HEK293 (cell line): ENCODE measurements at regions not wholly inside any gene's neighbourhood (a gene's known extent, or its start where the extent isn't known, plus 50 kb on each side); places are given as distances from the start of the nearest gene placed in this dataset.

Source experiments
- CTCF ChIA-PET: fragments of 350-600 bp; formaldehyde crosslinking; extraction: SDS; loops from one replicate; lab custom pipeline; 2021; ENCODE audit warnings: antibody characterized with exemption; lab: Yijun Ruan, JAX
- POLR2A ChIA-PET: fragments of 300-600 bp; formaldehyde crosslinking; extraction: SDS; loops from one replicate; lab custom pipeline; 2020; ENCODE audit warnings: antibody characterized with exemption, inconsistent platforms; lab: Yijun Ruan, JAX
- H3K27ac ChIP-seq: fragments of 200-500 bp; sonication (Bioruptor generic); 2 replicates; pipeline ENCODE4 v1.5.1; 2014; ENCODE audit warnings: low read depth, low read length, control low read depth, inconsistent platforms; ENCODE audit errors: extremely low read depth
- H3K36me3 ChIP-seq, 2 experiments: fragments of 200-500 bp in 1 of 2; sonication (Bioruptor generic) in 1 of 2; 1 replicate in 1 of 2; 2 replicates in 1 of 2; pipeline ENCODE4 v1.5.1; 2014 to 2017; ENCODE audit warnings: inconsistent platforms in 2 of 2, low read length in 2 of 2; ENCODE audit not compliant: control insufficient read depth in 2 of 2, insufficient read depth in 1 of 2
- H3K4me1 ChIP-seq: fragments of 200-500 bp; sonication (Bioruptor generic); 2 replicates; pipeline ENCODE4 v1.5.1; 2014; ENCODE audit warnings: mild to moderate bottlenecking, low read length, inconsistent platforms; ENCODE audit not compliant: control insufficient read depth, insufficient read depth
- H3K4me3 ChIP-seq: 2 replicates; pipeline ENCODE4 v1.5.1; 2011; ENCODE audit warnings: low read depth, mild to moderate bottlenecking, control low read depth, low read length, moderate library complexity
- H3K9me3 ChIP-seq: fragments of 200-500 bp; sonication (Bioruptor generic); 2 replicates; pipeline ENCODE4 v1.5.1; 2014; ENCODE audit warnings: low read depth, low read length, inconsistent platforms; ENCODE audit not compliant: control insufficient read depth, insufficient read depth
- HIC1 ChIP-seq: fragments of 450-650 bp; formaldehyde crosslinking; IDR thresholded peaks from 2 replicates; pipeline ENCODE4 v1.5.1; 2016; ENCODE audit warnings: missing biosample characterization, missing genetic modification characterization
- KLF16 ChIP-seq: fragments of 450-650 bp; formaldehyde crosslinking; IDR thresholded peaks from 2 replicates; pipeline ENCODE4 v1.5.1; 2017; ENCODE audit warnings: missing biosample characterization, missing genetic modification characterization
- PRDM2 ChIP-seq: fragments of 450-650 bp; formaldehyde crosslinking; IDR thresholded peaks from 2 replicates; pipeline ENCODE4 v1.5.1; 2016; ENCODE audit warnings: missing biosample characterization, missing genetic modification characterization, borderline replicate concordance
- TRIM28 ChIP-seq: IDR thresholded peaks from 2 replicates; pipeline ENCODE4 v1.6.1; 2011; ENCODE audit warnings: low read length, control low read depth, borderline replicate concordance
- ZBTB6 ChIP-seq: fragments of 450-650 bp; formaldehyde crosslinking; IDR thresholded peaks from 2 replicates; pipeline ENCODE4 v1.5.1; 2017; ENCODE audit warnings: missing biosample characterization, missing genetic modification characterization
- ZBTB7A ChIP-seq: fragments of 450-650 bp; formaldehyde crosslinking; IDR thresholded peaks from 2 replicates; pipeline ENCODE4 v1.5.1; 2016; ENCODE audit warnings: low read depth, missing biosample characterization, missing genetic modification characterization
- ZEB2 ChIP-seq: fragments of 450-650 bp; formaldehyde crosslinking; IDR thresholded peaks from 2 replicates; pipeline ENCODE4 v1.5.1; 2016; ENCODE audit warnings: missing biosample characterization, missing genetic modification characterization
- ZNF133 ChIP-seq: fragments of 450-650 bp; formaldehyde crosslinking; IDR thresholded peaks from 2 replicates; pipeline ENCODE4 v1.5.1; 2016; ENCODE audit warnings: missing biosample characterization, missing genetic modification characterization
- ZNF146 ChIP-seq: fragments of 450-650 bp; formaldehyde crosslinking; IDR thresholded peaks from 2 replicates; pipeline ENCODE4 v1.5.1; 2016; ENCODE audit warnings: missing biosample characterization, missing genetic modification characterization
- ZNF23 ChIP-seq: fragments of 450-650 bp; formaldehyde crosslinking; IDR thresholded peaks from 2 replicates; pipeline ENCODE4 v1.5.1; 2016; ENCODE audit warnings: missing biosample characterization, missing genetic modification characterization, borderline replicate concordance
- ZNF280D ChIP-seq: fragments of 450-650 bp; formaldehyde crosslinking; IDR thresholded peaks from 2 replicates; pipeline ENCODE4 v1.5.1; 2016; ENCODE audit warnings: missing biosample characterization, missing genetic modification characterization
- ZNF354C ChIP-seq: fragments of 450-650 bp; formaldehyde crosslinking; IDR thresholded peaks from 2 replicates; pipeline ENCODE4 v1.5.1; 2016; ENCODE audit warnings: missing biosample characterization, missing genetic modification characterization, low read depth, borderline replicate concordance
- ZNF404 ChIP-seq: fragments of 450-650 bp; formaldehyde crosslinking; IDR thresholded peaks from 2 replicates; pipeline ENCODE4 v1.5.1; 2017; ENCODE audit warnings: missing biosample characterization, missing genetic modification characterization
- ZNF473 ChIP-seq: fragments of 450-650 bp; formaldehyde crosslinking; IDR thresholded peaks from 2 replicates; pipeline ENCODE4 v1.5.1; 2017; ENCODE audit warnings: missing biosample characterization, missing genetic modification characterization
- ZNF624 ChIP-seq: fragments of 450-650 bp; formaldehyde crosslinking; IDR thresholded peaks from 2 replicates; pipeline ENCODE4 v1.5.1; 2017; ENCODE audit warnings: missing biosample characterization, missing genetic modification characterization
- ZNF654 ChIP-seq: fragments of 450-650 bp; formaldehyde crosslinking; IDR thresholded peaks from 2 replicates; pipeline ENCODE4 v1.5.1; 2016; ENCODE audit warnings: low read depth, missing biosample characterization, missing genetic modification characterization
- ZNF830 ChIP-seq: fragments of 450-650 bp; IDR thresholded peaks from 2 replicates; pipeline ENCODE4 v1.5.0; 2018; ENCODE audit warnings: missing biosample characterization, missing genetic modification characterization, low read depth, mild to moderate bottlenecking, moderate library complexity

DNA sequence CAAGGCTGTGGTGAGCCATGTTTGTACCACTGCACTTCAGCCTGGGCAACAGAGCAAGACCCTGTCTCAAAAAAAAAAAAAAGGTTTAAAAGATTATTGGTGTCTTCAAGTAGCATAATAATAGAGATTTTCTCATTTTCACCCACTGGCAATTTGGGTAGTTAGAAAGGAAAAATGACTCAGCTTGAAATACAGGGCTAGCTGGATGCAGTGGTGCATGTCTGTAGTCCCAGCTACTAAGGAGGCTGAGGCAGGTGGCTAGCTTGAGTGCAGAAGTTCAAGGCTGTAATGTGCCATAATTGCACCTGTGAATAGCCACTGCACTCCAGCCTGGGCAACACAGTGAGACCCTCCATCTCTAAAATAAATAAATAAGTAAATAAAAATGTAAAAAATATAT lies 111.1 kb downstream of the ARRDC3 start:
- TF ChIP-seq ZNF146 (no peak), TRIM28 (no peak), ZNF473 (tag by site-specific recombination) (no peak), ZNF624 (tag by site-specific recombination) (no peak), PRDM2 (tag by site-specific recombination) (no peak), ZBTB6 (tag by site-specific recombination) (no peak), ZNF404 (tag by site-specific recombination) (no peak), ZNF133 (tag by site-specific recombination) (no peak), ZNF354C (tag by site-specific recombination) (no peak), ZNF280D (tag by site-specific recombination) (no peak), ZEB2 (tag by site-specific recombination) (no peak), KLF16 (tag by site-specific recombination) (no peak), ZNF830 (tag by site-specific recombination) (no peak), ZBTB7A (no peak)
- H3K36me3 ChIP-seq, result no peaks in the 10 kb centered on the region
- no peaks in the 10 kb centered on the region for H3K9me3 ChIP-seq
- H3K4me1 ChIP-seq, result no peaks in the 10 kb centered on the region
- H3K27ac ChIP-seq, result no peak overlapping the region
- no peak overlapping the region for H3K4me3 ChIP-seq
- POLR2A ChIA-PET, result no interaction called here
- CTCF ChIA-PET, result interaction anchor here (1.5 kb wide), 1 partner anchor 46 kb away, joined by 5 read pairs; no protein-coding TSS in a partner anchor

- H3K4me1 ChIP-seq, result peaks cover 7% of the 10 kb centered on the region; the same call in 1 of the 2 replicates
- POLR2A ChIA-PET, result interaction anchor here (1.5 kb wide), 1 partner anchor 112 kb away, joined by 4 read pairs; no protein-coding TSS in a partner anchor
- H3K9me3 ChIP-seq, result no peaks in the 10 kb centered on the region
- CTCF ChIA-PET, result interaction anchor here (0.6 to 1.3 kb wide), 2 partner anchors 115 to 150 kb away, joined by 3 read pairs; no protein-coding TSS in a partner anchor
- H3K4me3 ChIP-seq, result no peak overlapping the region
- no peak overlapping the region for H3K27ac ChIP-seq
- H3K36me3 ChIP-seq, result no peaks in the 10 kb centered on the region
- TF ChIP-seq ZNF354C (tag by site-specific recombination) (no peak), HIC1 (tag by site-specific recombination) (no peak), ZNF280D (tag by site-specific recombination) (no peak), ZNF654 (tag by site-specific recombination) (no peak), ZNF23 (tag by site-specific recombination) (no peak)
These were observed 113.9 kb downstream of the ARRDC3 start for GRCh38 chr5:91269198-91269597.
